GM19372 (cell line): ENCODE measurements at regions not wholly inside any gene's neighbourhood (a gene's known extent, or its start where the extent isn't known, plus 50 kb on each side); places are given as distances from the start of the nearest gene placed in this dataset.
A peak's percentile ranks its signal among the peaks of the same experiment; 100 is the strongest.

Experiments used
- ATAC-seq: cut with Tn5 transposase; IDR thresholded peaks from one replicate; pipeline ENCODE4 v1.9.1; 2021; ENCODE audit warnings: mild to moderate bottlenecking, low read depth, moderate library complexity; ENCODE audit not compliant: unreplicated experiment

DNA sequence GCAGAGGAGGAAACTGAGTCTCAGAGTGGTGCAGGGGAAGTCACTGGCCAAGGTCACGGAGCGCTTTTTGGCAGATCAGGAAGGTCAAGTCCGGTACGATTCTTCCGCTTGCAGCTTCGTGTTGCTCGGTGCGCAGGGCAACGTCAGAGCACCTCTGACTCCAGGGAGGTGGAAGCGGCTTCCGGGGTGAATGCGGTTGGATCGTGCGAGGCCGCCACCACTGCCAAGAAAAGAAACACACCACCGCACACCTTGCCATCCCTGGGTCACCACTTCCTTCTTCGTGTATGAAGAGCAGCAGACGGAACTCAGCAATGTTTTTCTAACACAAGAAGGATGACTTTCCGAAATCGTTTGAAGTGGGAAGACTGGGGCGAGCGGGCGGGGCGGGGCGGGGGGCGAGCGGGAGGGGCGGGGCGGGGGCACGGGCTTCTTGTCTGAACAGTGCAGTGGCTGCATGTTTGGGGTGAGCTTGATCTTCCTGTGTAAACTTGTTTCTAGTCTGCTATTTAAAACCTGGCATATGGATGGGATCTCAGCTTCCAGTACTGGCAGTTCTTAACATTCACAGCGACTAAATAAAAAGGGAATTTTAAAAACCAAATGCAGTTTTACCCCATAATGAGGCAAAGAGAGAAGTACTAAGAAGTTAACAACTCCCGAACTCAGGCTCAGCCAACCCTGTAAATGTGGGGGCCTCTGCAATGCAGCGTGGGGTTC, 300.0 kb downstream of the RRAGC start:
- no peak for ATAC-seq

GRCh38 chr1:38558500-38559445, 300.8 kb downstream of the RRAGC start:
- no peak for ATAC-seq

- ATAC-seq: no peak
These were observed 301.5 kb downstream of the RRAGC start for GRCh38 chr1:38558055-38558454.

DNA sequence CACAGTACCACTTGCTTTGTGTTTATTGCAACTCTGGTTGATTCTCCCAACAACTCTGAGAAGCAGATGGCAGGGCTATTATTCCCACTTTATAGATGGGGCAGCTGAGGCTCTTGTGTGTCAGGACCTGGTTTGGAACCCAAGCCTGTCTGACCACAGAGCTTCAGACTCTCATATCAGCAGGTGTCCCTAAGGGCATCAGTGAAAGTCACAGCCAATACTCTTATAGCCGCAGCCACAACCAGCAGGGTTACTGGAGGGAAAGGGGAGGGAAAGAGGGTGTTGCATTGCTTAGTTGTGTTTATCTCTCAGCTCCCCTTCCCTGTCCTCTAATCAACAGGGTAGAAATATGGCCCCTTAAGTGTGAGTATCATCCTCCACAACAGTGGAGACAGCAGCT, 304.0 kb downstream of the RRAGC start:
- no peak for ATAC-seq

DNA sequence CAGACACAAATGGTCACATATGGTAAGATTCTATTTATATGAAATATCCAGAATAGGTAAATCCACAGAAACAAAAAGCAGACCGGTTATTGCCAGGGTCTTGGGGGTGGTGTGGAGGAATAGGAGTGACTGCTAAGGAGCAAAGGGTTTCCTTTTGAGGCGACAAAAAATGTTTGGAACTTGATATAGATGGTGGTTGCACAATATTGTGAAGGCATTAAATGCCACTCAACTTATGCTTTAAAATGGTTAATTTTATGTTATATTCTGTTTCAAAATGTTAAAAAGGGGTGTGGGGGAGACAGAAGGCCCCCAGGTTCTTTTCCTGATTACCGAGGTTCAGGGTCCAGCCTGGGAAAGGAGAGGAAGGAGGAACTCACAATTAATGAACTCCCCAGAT, 304.4 kb downstream of the RRAGC start:
- no peak for ATAC-seq

- ATAC-seq: no peak
These were observed 308.0 kb downstream of the RRAGC start for GRCh38 chr1:38551318-38552307.

GRCh38 chr1:38549191-38549590, 310.4 kb downstream of the RRAGC start:
- ATAC-seq: no peak

DNA sequence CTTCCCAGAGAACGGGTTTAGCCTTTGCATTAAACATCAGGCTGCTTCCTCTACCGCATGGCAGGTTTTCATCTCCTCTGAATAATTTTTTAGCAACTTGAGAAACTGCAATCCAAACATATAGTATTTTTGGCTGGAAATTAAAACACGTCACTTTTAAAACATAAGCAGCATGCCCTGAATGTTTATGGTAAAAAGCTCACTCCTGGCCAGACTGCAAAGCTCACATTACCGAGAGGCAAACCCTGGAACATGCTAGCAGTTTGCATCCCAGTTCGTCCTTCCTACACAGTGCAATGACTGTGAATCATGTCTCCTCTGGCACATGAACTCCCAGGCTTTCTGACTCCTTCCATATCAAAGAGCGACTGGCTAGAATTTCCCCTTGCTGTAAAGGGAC, 312.3 kb downstream of the RRAGC start:
- ATAC-seq: no peak

GRCh38 chr1:38546636-38547035, 312.9 kb downstream of the RRAGC start:
- no peak for ATAC-seq

- ATAC-seq: no peak
These were observed 318.3 kb downstream of the RRAGC start for GRCh38 chr1:38541223-38541622.

DNA sequence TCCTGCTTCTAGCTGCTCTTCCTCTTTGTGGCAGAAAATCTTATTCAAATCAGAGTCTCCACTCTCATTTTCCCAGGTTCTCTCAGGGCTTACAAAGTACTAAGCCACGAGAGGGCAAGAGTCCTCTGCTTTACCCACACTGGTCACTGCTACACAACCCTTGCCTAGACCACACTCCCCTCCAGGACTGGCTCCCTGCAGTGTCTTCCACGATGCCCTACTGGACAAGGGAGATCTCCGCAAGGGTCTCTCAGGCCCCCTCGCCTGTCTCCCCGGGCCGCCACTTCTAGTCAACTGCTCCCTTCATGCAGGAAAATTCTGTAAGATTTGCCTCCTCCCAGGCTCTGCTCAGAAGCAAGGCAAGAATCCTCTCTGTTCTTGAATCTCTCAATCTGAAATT, 319.6 kb downstream of the RRAGC start:
- ATAC-seq: no peak

GRCh38 chr1:38538834-38539233, 320.7 kb downstream of the RRAGC start:
- ATAC-seq: no peak

DNA sequence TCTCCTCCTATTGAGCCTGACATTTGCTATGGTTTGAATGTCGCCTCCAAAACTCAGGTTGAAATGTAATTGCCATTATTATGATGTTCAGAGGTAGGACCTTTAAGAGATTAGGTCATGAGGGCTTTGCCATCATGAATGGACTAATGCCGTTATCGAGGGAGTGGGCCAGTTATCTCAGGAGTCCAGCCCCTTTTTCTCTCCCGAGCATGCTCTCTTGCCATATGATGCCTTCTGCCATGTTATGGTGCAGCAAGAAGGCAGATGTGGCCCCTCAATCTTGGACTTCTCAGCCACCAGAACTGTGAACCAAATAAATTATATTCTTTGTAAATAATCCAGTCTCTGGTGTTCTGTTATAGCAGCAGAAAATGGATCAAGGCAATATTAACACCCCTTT, 323.5 kb downstream of the RRAGC start:
- no peak for ATAC-seq

- ATAC-seq: no peak
These were observed 325.1 kb downstream of the RRAGC start for GRCh38 chr1:38534473-38534823.

GRCh38 chr1:38533772-38534472, 325.6 kb downstream of the RRAGC start:
- ATAC-seq: no peak

DNA sequence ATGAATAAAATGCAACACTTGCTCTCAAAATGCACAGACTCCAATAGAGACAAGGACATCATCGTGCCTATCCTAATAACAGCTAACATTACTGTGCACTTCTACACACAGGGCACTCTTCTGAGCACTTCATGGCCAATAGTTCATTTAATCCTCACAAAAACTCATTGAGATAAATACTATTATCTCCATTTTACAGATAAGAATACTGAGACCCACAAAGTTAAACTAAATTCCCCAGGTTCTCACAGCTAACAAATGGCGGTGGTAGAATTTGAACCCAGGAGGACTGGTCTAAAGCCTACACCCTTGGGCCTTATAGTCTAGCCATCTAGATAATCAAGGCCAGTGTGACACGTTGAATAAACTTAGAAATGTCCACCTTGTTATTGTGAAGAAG, 328.6 kb downstream of the RRAGC start:
- no peak for ATAC-seq

DNA sequence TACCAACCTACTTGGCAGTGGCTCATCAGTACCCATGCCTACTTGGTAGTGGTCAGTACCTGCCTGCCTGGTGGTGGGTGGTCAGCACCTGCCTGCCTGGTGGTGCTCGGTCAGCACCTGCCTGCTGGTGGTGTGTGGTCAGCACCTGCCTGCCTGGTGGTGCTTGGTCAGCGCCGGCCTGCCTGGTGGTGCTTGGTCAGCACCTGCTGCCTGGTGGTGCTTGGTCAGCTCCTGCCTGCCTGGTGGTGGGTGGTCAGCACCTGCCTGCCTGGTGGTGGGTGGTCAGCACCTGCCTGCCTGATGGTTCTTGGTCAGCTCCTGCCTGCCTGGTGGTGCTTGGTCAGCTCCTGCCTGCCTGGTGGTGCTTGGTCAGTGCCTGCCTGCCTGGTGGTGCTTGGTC, 329.6 kb downstream of the RRAGC start:
- ATAC-seq: no peak

DNA sequence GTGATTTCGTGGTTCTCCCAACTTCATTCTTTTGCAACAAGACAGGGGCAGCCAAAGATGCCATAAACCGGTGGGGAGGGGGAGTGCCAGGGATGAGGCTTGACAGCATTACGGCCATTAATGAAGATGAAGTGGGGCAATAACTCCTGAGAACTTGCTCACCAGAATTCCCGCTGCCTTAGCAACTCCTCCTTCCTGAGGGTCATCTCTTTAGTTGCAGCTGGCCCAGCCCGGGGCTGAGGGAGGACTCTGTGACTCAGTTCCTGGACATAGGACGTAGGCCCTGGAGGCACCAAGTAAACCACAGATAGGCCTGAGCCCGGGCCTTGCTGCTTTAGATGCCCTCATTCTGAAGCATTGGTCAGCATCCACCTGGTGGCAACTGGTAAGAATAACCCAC, 330.2 kb downstream of the RRAGC start:
- no peak for ATAC-seq

- no peak for ATAC-seq
These were observed 330.9 kb downstream of the RRAGC start for GRCh38 chr1:38528623-38529022.

DNA sequence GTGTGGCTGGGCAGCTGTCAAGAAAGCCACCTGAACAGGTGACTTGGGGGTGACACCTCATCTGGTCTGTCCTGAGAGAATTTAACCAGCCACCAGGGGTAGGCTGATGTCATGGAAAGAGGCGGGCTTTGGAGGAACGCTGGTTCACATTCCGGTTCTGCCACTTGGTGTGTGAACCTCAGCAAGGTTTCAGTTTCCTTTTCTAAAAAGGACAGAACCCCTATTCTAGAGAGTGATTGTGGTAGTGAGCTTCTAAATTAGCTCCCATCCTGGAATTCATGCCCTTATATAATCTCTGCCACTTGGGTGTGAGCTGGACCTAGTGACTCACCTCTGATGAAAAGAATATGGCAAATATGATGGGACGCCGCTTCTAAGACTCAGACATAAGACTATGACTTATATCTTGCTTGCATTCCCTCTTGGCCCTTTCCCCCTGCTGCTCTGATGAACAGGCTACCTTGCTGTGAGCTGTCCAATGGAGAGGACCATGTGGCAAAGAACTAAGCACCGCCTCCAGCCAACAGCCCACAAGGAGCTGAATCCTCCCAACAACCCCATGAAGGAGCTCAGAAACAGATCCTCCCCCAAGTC, 332.1 kb downstream of the RRAGC start:
- peak; percentile 81 for ATAC-seq
